ENCODE measurements at regions not wholly inside any gene's neighbourhood (a gene's known extent, or its start where the extent isn't known, plus 50 kb on each side); places are given as distances from the start of the nearest gene placed in this dataset.

- TF ChIP-seq NANOG (IDR thresholded peaks at IDR 0.05; ENCODE audit: insufficient read depth, low read depth, low read length, poor library complexity, severe bottlenecking) (no peak), EZH2 (IDR thresholded peaks at IDR 0.05; ENCODE audit: low read depth, low read length, severe bottlenecking) (no peak), FOSL1 (IDR thresholded peaks at IDR 0.05; ENCODE audit: insufficient read depth, low read depth, low read length) (no peak)
Measured at GRCh38 chr3:118146658-118147375, 887.8 kb downstream of the IGSF11 start (continued).
